ENCODE measurements at regions not wholly inside any gene's neighbourhood (a gene's known extent, or its start where the extent isn't known, plus 50 kb on each side); places are given as distances from the start of the nearest gene placed in this dataset.

DNA sequence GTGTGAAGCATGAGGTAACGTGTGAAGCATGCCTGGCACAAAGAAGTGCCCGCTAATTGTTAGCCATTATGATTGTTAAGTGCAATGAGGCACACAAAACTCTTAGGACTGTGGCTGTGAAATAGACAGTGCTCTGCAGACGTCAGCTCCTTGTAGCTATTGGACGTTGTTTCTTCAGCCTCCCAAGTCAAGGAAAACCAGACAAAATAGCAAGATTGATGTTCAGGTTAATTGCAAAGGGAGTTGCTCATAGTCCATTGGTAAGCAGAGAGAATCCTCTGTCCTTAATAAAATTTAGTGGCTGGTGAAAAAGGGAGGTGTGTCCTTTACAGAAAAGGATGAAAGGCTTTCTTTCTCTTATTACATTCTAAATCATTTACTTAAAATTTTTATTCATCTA is 54.6 kb upstream of the MBP start:
- Histone ChIP-seq H3K56ac (ENCODE audit: insufficient read length, low read depth, low read length) (no peak overlapping the region), H2BK15ac (ENCODE audit: low read depth, low read length) (no peak overlapping the region), H2BK12ac (ENCODE audit: insufficient read length, low read depth, low read length) (no peak overlapping the region), H2BK120ac (ENCODE audit: low read depth, low read length, poor library complexity, severe bottlenecking) (no peak overlapping the region), H3K4me1 (ENCODE audit: insufficient read depth, low read length) (no peaks in the 10 kb centered on the region), H3K18ac (ENCODE audit: insufficient read length, low read depth, low read length) (no peak overlapping the region), H3K23ac (ENCODE audit: insufficient read length, low read depth, low read length) (no peak overlapping the region), H4K5ac (ENCODE audit: insufficient read length, low read depth, low read length) (no peak overlapping the region), H3K9ac (ENCODE audit: extremely low read depth, insufficient read length, low read length) (no peak overlapping the region), H2AFZ (ENCODE audit: low read length) (no peak overlapping the region), H2BK20ac (ENCODE audit: low read depth, low read length, poor library complexity, severe bottlenecking) (no peak overlapping the region), H3K9me3 (ENCODE audit: control insufficient read depth, low read depth, low read length) (no peaks in the 10 kb centered on the region), H4K8ac (replicated peaks; ENCODE audit: insufficient read length, low read depth, low read length) (no peak overlapping the region), H3K79me1 (ENCODE audit: insufficient read depth, low read depth, low read length, poor library complexity, severe bottlenecking) (no peaks in the 10 kb centered on the region), H3K79me2 (ENCODE audit: insufficient read depth, low read length) (no peaks in the 10 kb centered on the region), H3K27ac (ENCODE audit: insufficient read length, low read depth, low read length) (no peak overlapping the region), H2AK5ac (ENCODE audit: insufficient read length, low read length) (no peak overlapping the region), H4K20me1 (ENCODE audit: control insufficient read depth, insufficient read depth, insufficient read length) (no peaks in the 10 kb centered on the region), H4K91ac (ENCODE audit: insufficient read length, low read depth, low read length) (no peak overlapping the region), H3K14ac (ENCODE audit: insufficient read depth, low read length) (no peak overlapping the region), H3K27me3 (ENCODE audit: insufficient read depth, low read length) (no peaks in the 10 kb centered on the region), H3T11ph (ENCODE audit: low read length) (no peak overlapping the region), H3K23me2 (ENCODE audit: insufficient read length, low read depth, low read length, poor library complexity, severe bottlenecking) (no peaks in the 10 kb centered on the region), H2BK5ac (ENCODE audit: insufficient read length, low read length) (no peak overlapping the region), H3K4ac (ENCODE audit: low read depth, low read length) (no peak overlapping the region), H3K4me2 (ENCODE audit: insufficient read depth, insufficient read length, low read length) (no peak overlapping the region)
- no peaks in the 10 kb centered on the region; the same call in 1 of the 2 replicates for H3K27me3 Mint-ChIP-seq (ENCODE audit: low read depth)
- H3K9me3 Mint-ChIP-seq: peaks cover 10 to 18% of the 10 kb centered on the region in 2 experiments; a peak in 4 of 5 replicates
- H3K4me3 Mint-ChIP-seq: no peak overlapping the region
- no CpG with 5 or more reads among the region's 4 CpGs for whole genome bisulfite sequencing (ENCODE audit: extremely low coverage, insufficient read length, low lambda C conversion rate)
- no peak overlapping the region for H3K27ac Mint-ChIP-seq
- DNase-seq: no peak
- no peaks in the 10 kb centered on the region for H3K4me1 Mint-ChIP-seq
- TF ChIP-seq, protein P1, sequence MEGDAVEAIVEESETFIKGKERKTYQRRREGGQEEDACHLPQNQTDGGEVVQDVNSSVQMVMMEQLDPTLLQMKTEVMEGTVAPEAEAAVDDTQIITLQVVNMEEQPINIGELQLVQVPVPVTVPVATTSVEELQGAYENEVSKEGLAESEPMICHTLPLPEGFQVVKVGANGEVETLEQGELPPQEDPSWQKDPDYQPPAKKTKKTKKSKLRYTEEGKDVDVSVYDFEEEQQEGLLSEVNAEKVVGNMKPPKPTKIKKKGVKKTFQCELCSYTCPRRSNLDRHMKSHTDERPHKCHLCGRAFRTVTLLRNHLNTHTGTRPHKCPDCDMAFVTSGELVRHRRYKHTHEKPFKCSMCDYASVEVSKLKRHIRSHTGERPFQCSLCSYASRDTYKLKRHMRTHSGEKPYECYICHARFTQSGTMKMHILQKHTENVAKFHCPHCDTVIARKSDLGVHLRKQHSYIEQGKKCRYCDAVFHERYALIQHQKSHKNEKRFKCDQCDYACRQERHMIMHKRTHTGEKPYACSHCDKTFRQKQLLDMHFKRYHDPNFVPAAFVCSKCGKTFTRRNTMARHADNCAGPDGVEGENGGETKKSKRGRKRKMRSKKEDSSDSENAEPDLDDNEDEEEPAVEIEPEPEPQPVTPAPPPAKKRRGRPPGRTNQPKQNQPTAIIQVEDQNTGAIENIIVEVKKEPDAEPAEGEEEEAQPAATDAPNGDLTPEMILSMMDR (conservative IDR thresholded peaks at IDR 0.05): no peak
- peaks cover 3 to 17% (median 12%) of the 10 kb centered on the region in 3 experiments for H3K36me3 Mint-ChIP-seq (ENCODE audit: insufficient read depth in 1 of 3, low read depth in 3 of 3)
